ENCODE measurements at regions not wholly inside any gene's neighbourhood (a gene's known extent, or its start where the extent isn't known, plus 50 kb on each side); places are given as distances from the start of the nearest gene placed in this dataset.

DNA sequence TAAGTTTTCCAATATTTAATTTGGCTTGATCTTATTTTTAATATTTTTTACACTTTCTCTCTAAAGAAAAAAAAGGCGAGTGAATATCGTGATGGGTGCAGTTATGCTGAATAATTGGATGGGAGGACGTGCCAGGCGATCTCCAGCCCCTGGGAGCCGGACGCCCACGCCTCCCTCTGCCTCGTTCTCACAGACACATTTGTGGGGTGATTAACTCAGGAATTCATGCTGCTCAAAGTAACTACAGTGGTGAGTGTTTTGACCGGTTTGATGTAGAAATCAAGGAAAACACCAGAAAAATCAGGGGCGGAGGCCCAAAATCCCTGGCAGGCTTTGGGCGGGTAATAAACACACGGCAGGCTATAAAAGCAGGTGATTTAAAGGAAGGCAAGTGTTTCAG, 736.8 kb upstream of the SALL3 start:
- TF ChIP-seq, protein P1, sequence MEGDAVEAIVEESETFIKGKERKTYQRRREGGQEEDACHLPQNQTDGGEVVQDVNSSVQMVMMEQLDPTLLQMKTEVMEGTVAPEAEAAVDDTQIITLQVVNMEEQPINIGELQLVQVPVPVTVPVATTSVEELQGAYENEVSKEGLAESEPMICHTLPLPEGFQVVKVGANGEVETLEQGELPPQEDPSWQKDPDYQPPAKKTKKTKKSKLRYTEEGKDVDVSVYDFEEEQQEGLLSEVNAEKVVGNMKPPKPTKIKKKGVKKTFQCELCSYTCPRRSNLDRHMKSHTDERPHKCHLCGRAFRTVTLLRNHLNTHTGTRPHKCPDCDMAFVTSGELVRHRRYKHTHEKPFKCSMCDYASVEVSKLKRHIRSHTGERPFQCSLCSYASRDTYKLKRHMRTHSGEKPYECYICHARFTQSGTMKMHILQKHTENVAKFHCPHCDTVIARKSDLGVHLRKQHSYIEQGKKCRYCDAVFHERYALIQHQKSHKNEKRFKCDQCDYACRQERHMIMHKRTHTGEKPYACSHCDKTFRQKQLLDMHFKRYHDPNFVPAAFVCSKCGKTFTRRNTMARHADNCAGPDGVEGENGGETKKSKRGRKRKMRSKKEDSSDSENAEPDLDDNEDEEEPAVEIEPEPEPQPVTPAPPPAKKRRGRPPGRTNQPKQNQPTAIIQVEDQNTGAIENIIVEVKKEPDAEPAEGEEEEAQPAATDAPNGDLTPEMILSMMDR (IDR thresholded peaks at IDR 0.05; ENCODE audit: low read depth, low read length, poor library complexity, severe bottlenecking) = no peak
- no peak for TF ChIP-seq EZH2phosphoT487 (IDR thresholded peaks at IDR 0.05; ENCODE audit: borderline replicate concordance, low read length)
